ENCODE measurements at regions not wholly inside any gene's neighbourhood (a gene's known extent, or its start where the extent isn't known, plus 50 kb on each side); places are given as distances from the start of the nearest gene placed in this dataset.

DNA sequence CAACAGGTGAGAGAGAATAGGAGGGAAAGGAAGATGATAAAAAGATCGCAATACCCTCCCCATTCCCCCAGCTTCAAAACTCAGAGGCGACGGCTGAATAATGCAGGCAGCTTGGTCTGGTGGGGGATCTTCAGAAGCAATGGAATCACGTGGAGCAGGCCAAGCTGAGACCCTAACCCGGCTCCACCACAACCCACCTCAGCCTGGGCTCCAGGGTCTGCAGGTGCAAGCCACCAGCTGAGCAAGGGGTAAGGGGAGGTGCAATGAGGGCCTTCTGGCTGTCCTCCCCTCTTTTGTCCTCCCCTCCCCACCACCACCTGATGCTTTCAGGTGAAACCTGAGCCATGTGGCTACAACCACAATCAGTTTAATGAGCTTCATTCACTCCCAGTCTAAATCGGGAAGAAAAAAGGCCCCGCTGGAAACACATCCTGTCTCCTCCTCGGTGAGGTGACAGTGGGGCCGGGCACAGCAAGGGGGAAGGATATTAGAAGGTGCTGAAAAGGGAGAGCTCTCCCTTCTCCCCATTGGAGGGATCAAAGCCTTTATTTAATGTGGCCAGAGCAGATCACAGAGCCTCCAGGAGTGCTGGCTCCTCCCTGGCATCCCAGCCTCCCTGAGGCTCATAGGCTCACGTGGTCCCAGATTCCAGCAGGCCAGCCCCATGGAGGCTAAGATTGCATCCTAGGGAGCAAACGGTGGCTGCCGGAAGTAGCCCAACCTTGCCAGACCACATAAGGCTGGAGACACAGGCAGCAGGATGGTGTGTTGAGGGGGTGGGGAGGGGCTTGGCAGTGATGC lies 261.0 kb downstream of the SOX9 start:
- TF ChIP-seq EZH2 (IDR thresholded peaks at IDR 0.05; ENCODE audit: low read length, missing control alignments) = no peak
- TF ChIP-seq, protein P1, sequence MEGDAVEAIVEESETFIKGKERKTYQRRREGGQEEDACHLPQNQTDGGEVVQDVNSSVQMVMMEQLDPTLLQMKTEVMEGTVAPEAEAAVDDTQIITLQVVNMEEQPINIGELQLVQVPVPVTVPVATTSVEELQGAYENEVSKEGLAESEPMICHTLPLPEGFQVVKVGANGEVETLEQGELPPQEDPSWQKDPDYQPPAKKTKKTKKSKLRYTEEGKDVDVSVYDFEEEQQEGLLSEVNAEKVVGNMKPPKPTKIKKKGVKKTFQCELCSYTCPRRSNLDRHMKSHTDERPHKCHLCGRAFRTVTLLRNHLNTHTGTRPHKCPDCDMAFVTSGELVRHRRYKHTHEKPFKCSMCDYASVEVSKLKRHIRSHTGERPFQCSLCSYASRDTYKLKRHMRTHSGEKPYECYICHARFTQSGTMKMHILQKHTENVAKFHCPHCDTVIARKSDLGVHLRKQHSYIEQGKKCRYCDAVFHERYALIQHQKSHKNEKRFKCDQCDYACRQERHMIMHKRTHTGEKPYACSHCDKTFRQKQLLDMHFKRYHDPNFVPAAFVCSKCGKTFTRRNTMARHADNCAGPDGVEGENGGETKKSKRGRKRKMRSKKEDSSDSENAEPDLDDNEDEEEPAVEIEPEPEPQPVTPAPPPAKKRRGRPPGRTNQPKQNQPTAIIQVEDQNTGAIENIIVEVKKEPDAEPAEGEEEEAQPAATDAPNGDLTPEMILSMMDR (conservative IDR thresholded peaks at IDR 0.05 in 1 of 2, IDR thresholded peaks at IDR 0.05 in 1 of 2; ENCODE audit: low read depth in 1 of 2, low read length in 2 of 2) = no peak

Data from fibroblast of lung (primary cell).